NCI-H748 (cell line): ENCODE measurements at regions not wholly inside any gene's neighbourhood (a gene's known extent, or its start where the extent isn't known, plus 50 kb on each side); places are given as distances from the start of the nearest gene placed in this dataset.
"Not testable (repeated sequence)": the region's sequence is repeated elsewhere in the genome, so short reads cannot be mapped to it uniquely, and the experiment has no call there.

Experiments used
- DNase-seq: peaks from one replicate; lab custom pipeline; 2025; ENCODE audit not compliant: unreplicated experiment; lab: John Stamatoyannopoulos, UW

- no peak for DNase-seq
Observed at GRCh38 chr6:164612751-164613150, 696.7 kb downstream of the C6orf118 start.

- not testable (repeated sequence) for DNase-seq
Observed at GRCh38 chr6:164610859-164611258, 698.5 kb downstream of the C6orf118 start.

- not testable (repeated sequence) for DNase-seq
Observed at GRCh38 chr6:164602415-164602814, 707.0 kb downstream of the C6orf118 start.

- DNase-seq, result no peak
Observed at GRCh38 chr6:164581563-164581962, 727.8 kb downstream of the C6orf118 start.

- DNase-seq, result no peak
Observed at GRCh38 chr6:164579035-164579434, 730.4 kb downstream of the C6orf118 start.

- no peak for DNase-seq
Observed at GRCh38 chr6:164578616-164579015, 730.8 kb downstream of the C6orf118 start.

GRCh38 chr6:164570801-164571200, 738.6 kb downstream of the C6orf118 start:
- no peak for DNase-seq

- no peak for DNase-seq
Observed at GRCh38 chr6:164569509-164569908, 739.9 kb downstream of the C6orf118 start.

- no peak for DNase-seq
Observed at GRCh38 chr6:164563924-164564323, 745.5 kb downstream of the C6orf118 start.

- DNase-seq, result no peak
Observed at GRCh38 chr6:164561656-164562055, 747.7 kb downstream of the C6orf118 start.

- DNase-seq, result no peak
Observed at GRCh38 chr6:164554700-164555476, 754.5 kb downstream of the C6orf118 start.

GRCh38 chr6:164554226-164554625, 755.2 kb downstream of the C6orf118 start:
- DNase-seq, result no peak

GRCh38 chr6:164551706-164552105, 757.7 kb downstream of the C6orf118 start:
- no peak for DNase-seq

GRCh38 chr6:164547076-164547475, 762.3 kb downstream of the C6orf118 start:
- DNase-seq, result no peak

GRCh38 chr6:164546263-164546662, 763.1 kb downstream of the C6orf118 start:
- DNase-seq, result no peak

GRCh38 chr6:164534070-164534766, 775.2 kb downstream of the C6orf118 start:
- DNase-seq, result no peak

- no peak for DNase-seq
Observed at GRCh38 chr6:164533045-164533362, 776.4 kb downstream of the C6orf118 start.

GRCh38 chr6:164532198-164533044, 777.0 kb downstream of the C6orf118 start:
- DNase-seq, result no peak

GRCh38 chr6:164531736-164532135, 777.7 kb downstream of the C6orf118 start:
- no peak for DNase-seq

GRCh38 chr6:164528539-164528938, 780.9 kb downstream of the C6orf118 start:
- DNase-seq, result no peak

GRCh38 chr6:164523087-164523654, 786.2 kb downstream of the C6orf118 start:
- DNase-seq, result no peak
